Medulla oblongata (tissue), 1 donor: ENCODE measurements at regions not wholly inside any gene's neighbourhood (a gene's known extent, or its start where the extent isn't known, plus 50 kb on each side); places are given as distances from the start of the nearest gene placed in this dataset.

Experiments used
- DNase-seq: peaks from one replicate; pipeline ENCODE4 v3.0.0-alpha.2; 2015; ENCODE audit errors: extremely low spot score

- no peak for DNase-seq
Observed at GRCh38 chr2:53265544-53266299, 501.9 kb upstream of the CHAC2 start.

- DNase-seq, result no peak
Observed at GRCh38 chr2:53260568-53260967, 507.0 kb upstream of the CHAC2 start.

DNA sequence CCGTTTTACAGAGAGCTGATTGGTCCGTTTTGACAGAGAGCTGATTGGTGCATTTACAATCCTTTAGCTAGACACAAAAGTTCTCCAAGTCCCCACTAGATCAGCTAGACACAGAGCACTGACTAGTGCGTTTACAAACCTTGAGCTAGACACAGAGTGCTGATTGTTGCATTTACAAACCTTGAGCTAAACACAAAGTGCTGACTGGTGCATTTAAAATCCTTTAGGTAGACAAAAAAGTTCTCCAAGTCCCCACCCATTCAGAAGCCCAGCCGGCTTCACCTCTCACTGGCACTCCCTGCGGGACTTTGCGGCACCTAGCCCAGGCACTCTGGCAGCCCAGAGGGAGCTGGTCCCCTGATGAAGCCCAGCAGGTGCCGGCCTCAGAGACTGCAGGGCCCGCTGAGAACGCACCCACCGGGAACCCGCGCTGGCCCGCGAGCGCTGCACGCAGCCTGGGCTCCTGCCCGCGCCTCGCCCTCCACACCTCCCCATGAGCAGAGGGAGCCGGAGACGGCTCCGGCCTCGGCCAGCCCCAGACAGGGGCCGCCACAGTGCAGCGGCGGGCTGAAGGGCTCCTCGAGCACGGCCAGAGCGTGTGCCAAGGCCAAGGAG, 508.1 kb upstream of the CHAC2 start:
- no peak for DNase-seq

DNA sequence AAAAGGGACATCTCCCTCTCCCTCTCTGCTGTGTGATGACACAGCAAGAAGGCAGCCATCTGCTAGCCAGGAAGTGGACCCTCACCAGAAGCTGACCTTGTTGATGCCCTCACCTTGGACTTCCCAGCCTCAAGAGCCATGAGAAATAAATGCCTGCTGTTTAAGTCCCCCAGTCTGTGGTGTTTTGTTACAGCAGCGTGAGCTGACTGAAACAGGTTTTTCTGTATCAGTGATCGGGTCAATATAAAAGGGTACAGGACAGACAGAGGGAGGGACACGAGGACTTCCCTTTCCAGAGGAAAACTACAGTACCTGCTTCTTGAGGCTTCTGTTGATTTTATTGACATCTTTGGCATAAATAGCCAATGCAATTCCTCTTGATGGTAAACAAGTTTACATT, 510.3 kb upstream of the CHAC2 start:
- no peak for DNase-seq

DNA sequence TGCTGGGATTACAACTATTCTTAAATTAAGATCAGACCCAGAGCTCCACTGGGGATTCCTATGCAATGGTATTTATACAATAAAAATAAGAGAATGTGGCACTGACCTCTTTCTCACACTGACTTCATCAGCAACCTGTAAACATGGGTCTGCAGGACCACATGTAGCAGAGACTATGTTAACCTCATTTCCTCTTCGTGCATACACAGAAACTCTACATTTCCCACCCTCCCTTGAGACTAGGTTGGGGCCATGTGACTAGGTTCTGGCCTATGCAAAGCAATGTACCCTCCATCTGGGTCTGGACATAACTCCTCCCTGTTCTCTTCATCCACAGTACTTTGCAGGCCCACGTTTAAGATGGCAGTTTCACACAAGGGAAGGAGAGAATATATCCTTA, 514.4 kb upstream of the CHAC2 start:
- no peak for DNase-seq

DNA sequence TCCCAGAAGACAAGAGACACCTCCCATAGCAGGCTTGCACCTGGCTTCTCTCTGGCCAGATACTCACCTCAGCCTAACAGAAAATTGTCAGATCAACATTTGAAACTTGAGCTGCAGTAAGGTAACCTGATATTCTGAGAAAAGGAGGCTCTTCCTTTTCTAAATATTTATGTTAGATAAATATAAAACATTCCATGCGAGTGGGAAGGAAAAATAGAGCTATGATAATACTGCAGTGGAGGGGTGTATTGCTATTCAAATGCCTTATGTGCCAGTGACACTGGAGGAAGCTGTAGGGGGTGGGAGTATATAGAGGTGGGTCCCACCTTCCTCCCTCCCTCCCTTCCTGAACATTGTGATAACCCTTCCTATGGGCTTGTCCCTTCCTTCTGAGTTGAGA, 515.5 kb upstream of the CHAC2 start:
- no peak for DNase-seq

DNA sequence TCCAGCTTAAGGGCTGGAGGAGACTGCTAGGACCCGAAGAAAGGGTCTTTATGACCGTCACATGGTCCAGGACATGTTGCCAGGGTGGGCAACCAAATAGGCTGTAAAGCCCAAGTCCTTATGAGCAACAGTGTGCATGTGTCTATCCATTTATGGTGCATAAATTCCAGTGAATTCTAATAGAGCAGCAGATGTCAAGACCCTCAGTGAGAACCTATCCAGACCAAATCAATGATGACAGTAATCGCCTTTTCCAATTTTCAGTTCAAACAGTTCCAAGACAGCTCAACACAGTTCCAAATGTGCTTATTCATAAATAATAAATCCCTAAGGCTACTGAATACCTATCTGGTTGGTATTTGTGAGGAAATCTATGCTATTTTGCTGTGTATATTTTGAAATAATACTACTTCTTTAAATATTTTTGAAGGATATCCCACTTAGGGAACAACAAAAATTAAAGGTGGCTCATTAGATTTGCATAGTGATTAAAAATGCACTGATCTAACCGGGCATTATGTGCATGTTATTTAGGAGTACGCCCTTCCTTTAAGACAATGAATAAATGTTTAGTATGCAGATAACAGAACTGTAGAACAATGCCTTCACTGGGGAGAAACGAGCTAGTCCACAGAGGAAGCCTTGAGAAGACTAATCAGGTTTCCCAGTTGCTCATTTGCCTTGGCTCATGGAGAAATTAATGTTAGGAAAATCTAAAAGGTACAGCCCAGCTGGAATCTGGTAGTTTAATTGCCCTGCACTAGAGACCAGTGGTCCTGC, 519.5 kb upstream of the CHAC2 start:
- DNase-seq, result peak; percentile 8

- DNase-seq, result no peak
Observed at GRCh38 chr2:53243430-53243829, 524.2 kb upstream of the CHAC2 start.

GRCh38 chr2:53242090-53242489, 525.5 kb upstream of the CHAC2 start:
- no peak for DNase-seq

DNA sequence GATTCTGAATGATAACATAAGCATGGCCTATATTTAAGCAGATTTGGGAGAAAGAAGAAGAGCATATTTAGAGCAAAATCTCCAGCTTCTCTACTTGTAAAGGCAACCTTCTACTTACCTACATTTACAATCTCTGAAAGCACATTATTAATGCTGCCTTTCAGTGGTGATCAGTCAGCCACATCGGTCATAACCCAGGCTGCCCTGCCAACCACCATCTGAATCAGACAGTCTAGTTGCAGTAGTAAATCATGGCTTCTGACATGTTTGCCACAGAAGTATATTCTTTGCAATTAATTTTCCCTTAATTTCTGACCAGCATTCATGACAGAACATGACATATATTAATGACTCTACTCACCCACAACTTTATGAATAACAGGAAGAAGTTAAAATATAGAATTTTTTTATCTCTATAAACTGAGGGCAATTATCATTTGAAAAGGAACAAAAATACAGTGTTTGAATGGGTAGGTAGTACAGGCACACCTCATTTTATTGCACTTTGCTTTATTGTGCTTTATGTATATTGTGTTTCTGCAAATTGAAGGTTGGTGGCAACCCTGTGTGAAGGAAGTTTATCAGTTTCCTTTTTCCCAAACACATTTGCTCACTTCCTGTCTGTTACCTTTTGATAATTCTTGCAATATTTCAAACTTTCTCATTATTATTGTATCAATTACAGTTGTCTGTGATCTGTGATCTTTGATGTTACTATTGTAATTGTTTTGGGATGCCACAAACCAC, 531.6 kb upstream of the CHAC2 start:
- no peak for DNase-seq

DNA sequence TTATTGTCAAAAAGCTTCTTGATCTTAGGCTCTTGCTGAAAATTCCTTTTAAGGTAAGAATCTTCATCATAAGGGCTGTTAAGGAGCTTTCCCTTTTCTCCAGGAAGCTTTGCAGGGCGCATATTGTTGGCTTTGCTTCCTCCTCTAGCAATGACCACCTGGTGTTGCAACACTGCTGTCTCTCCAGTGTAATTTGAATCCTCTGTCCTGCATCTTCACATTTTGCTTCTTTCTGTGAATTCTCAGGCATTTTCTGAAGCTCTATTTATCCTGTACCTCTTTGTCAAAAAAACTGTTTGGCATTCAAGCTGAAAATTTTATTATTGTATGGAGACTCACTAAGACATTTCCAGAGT, 533.1 kb upstream of the CHAC2 start:
- no peak for DNase-seq

DNA sequence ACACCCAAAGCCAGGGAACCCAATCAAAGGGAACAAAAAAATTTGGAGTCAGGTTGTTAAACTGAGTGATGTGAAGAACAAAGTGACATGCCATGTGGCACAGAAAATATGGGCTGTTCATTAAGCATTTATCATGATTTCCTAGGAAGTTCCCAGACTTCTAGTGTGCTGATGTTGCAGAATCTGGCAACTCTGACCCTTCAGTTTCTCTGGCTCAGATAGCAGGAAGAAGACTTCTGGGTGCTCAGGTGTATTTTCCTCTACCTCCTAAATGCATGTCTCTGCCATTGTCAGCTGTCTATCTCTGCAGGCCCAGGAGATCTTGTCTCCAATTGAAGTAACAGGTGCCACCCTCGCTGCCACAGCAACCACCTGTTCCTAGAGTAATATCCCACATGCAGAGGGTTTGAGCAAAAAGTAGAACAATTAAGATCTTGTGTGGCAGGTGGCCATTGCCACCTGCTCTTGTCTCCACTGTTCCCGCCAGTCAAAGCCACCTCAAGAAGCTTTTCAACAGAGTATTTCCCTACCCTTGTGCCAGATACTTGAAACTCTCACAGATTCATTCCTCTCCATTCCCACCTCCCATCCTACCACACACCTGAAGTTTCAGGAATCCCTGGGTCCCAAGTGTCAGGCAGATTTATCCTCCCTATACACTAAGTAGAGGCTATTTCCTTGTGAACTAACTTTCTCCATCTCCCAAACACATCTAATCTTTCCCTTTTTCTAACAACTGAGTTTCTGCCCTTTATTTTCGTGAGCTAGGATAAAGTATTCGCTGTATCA, 533.7 kb upstream of the CHAC2 start:
- DNase-seq, result no peak

DNA sequence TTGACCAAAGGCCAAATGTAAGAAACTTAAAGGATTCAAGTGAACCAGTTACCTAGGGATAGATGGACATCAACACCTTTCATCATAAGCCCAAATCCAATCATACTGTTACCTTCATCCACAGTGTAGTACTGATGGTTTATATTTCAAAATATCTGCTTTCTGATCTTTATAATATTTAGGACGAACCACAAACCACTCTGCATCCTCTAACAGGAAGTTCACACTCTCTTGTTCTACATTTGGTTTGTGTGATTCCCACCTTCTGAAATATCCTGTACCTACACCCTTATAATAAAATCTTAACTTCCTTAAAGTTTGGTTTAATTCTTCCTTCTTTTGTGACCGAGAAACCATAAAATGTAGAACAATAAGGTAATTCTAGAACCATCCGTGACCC, 535.7 kb upstream of the CHAC2 start:
- no peak for DNase-seq

GRCh38 chr2:53230691-53231090, 536.9 kb upstream of the CHAC2 start:
- DNase-seq, result no peak

DNA sequence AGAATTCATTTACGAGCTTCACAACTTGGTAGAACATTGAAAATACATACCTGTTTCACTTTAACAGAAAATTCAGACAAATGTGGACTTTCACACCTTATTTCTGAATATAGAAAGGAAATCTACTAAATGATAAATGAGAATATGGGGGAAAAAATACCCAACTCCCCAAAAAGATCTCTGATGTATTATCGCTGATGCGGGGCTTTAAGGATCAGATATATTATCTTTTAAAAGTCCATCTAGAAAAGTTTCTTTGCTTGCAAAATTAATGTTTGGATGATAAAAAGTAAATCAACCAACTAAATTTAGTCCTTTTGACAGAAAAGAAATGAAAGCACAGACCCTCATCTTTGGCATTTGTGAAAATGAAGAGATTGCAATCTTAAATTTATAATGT, 540.1 kb upstream of the CHAC2 start:
- DNase-seq, result no peak

DNA sequence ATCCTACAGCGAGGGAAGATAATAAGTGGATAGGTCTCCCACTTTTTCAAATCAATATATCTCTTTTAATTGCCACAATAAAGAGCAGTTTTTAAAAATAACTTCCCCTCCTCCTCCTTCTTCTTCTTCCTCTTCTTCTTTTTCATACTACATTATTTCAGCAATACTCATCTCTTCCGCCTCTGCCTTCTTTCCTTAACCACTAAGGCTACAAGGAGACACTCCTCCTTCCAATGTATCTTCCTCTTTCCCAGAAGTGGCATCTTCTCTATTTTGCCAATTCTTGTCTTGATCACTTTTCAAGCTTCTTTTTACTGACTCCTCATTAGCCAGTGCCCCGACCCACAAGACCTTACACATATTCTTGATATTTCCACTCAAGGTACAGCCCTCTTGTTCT, 546.6 kb upstream of the CHAC2 start:
- no peak for DNase-seq

DNA sequence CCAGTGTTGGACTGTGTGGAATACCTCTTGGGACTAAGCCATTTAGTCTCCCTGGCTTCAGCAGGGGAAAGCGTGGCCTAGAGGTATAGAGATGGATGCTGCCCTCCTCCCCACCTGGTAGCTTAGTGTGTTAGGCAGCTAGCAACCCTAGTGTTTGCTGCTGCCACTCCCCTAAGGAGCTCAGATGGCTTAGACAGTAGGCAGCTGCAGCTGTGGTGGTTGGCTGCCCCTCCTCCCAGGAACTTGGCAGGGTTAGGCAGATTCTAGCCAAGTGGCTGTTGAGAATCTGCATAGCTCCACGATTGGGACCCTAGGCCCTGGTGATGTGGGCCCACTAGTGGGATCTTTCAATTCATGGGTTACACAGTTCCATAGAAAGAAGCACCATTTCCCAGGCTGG, 550.4 kb upstream of the CHAC2 start:
- no peak for DNase-seq

- no peak for DNase-seq
Observed at GRCh38 chr2:53216805-53217204, 550.8 kb upstream of the CHAC2 start.

GRCh38 chr2:53212576-53212975, 555.0 kb upstream of the CHAC2 start:
- no peak for DNase-seq

- no peak for DNase-seq
Observed at GRCh38 chr2:53211201-53211774, 556.3 kb upstream of the CHAC2 start.

DNA sequence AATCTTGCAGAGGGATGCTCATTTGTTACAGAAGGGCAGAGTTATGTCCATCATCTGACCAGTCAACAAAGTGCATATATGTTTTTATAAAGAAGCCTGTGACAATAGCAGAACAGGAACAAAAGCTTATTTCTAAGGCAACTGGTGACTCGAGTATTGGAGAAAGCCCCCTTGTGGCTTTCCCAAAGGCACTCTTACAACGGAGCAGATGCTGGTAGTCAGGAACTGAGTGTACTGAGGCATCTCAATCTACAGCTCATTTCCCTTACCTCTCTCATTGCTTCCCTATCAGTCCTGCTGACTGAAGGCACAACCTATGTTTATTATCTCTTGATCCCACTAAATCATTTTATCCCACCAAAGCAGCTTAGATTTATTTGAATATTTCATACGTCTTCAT, 557.1 kb upstream of the CHAC2 start:
- peak; percentile 5 for DNase-seq
